Erythroblast (primary cell): ENCODE measurements at regions not wholly inside any gene's neighbourhood (a gene's known extent, or its start where the extent isn't known, plus 50 kb on each side); places are given as distances from the start of the nearest gene placed in this dataset.

Experiments used
- DNase-seq, 2 experiments: peaks; one replicate each; lab custom pipeline; 2025; lab: John Stamatoyannopoulos, UW
- GATA1 ChIP-seq: IDR thresholded peaks from 2 replicates; pipeline ENCODE4 v1.6.1; 2011; ENCODE audit warnings: low read depth, mild to moderate bottlenecking, control low read depth, low read length, moderate library complexity
- POLR2A ChIP-seq: IDR thresholded peaks from 2 replicates; pipeline ENCODE4 v1.6.1; 2011; ENCODE audit warnings: mild to moderate bottlenecking, low read length

DNA sequence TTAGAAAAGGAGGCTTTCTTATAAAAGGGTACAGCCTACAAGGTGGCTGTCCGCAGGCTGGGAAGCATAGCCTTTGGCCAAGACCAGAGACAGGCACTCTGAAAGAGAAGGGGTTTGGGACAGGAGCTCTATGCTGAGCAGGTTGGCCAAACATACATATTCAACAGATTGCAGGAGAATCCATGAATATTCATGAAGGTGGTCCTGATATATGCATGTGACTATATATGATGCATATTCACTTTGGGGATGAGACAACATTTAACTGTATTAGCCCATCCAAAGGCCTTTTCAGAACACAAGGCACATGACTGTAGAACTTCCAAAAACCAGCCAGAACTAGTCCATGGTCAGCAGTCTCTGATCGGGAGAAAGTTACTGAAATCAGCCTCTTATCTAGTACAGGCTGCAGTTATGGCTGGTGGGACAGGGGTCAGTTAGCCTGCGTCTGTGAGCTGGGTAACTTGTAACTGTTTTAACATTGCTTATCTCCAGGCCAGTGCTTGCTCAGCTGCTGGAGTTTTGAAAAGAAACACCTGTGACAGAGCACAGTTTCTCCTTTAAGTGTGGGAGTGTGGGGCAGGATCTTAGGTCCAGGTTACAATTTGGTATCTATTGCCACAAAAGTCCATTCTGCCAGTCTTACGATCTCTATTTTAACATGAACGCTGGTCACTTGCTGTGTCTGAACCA is 924.2 kb downstream of the UQCRFS1 start:
- TF ChIP-seq POLR2A (no peak), GATA1 (no peak)
- no peak for DNase-seq

DNA sequence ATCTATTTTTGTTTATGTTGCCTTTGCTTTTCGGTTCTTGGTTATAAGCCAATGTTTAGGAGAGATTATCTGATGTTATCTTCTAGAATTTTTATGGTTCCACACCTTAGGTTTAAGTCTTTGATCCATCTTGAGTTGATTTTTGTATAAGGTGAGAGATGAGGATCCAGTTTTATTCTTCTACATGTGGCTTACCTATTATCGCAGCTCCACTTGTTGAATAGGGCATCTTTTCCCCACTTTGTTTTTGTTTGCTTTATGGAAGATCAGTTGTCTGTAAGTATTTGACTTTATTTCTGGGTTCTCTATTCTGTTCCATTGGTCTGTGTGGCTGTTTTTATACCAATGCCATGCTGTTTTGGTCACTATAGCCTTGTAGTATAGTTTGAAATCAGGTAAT is 927.0 kb downstream of the UQCRFS1 start:
- no peak for DNase-seq
- TF ChIP-seq GATA1: no peak

GRCh38 chr19:28285078-28285477 is 927.9 kb downstream of the UQCRFS1 start:
- TF ChIP-seq GATA1: no peak
- TF ChIP-seq POLR2A: no peak
- DNase-seq: no peak

GRCh38 chr19:28284389-28284788 is 928.6 kb downstream of the UQCRFS1 start:
- TF ChIP-seq GATA1 (no peak), POLR2A (no peak)
- DNase-seq: no peak

DNA sequence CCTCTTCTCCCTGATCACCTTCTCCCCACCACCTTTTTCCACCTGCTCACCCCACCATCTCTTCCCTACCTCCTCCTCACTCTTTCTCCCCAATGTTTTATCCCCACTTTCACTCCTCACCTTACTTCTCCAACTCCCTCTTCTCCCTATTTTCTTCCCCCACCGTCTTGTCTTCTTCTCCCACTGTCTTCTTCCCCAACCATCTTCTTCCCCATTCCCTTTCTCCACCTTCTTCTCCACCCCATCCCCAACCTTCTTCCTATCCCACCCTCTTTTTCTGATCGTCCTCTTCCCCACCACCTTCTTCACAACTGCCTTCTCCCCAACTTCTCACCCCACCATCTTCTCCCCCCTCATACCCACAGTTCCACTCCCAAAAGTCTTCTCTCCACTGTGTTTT is 929.4 kb downstream of the UQCRFS1 start:
- no peak for DNase-seq
- TF ChIP-seq POLR2A: no peak
- no peak for TF ChIP-seq GATA1

DNA sequence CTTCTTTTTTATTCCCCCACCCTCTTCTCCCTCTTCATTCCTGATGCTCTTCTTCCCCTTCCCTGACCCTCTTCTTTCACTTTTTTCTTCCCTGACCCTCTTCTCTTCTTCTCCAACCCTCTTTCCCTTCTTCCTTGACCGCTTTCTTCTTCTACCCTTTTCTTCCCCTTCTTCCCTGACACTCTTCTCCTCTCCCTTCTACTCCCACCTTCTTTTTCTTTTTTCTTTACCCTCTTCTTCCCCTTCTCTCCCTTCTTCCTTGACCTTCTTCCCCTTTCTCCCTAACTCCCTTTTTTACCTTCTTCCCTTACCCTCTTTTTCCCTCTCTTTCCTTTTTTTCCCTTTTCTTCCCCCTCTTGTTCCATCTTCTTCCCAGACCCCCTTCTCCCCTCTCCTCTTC is 931.3 kb downstream of the UQCRFS1 start:
- TF ChIP-seq GATA1 (no peak), POLR2A (no peak)

DNA sequence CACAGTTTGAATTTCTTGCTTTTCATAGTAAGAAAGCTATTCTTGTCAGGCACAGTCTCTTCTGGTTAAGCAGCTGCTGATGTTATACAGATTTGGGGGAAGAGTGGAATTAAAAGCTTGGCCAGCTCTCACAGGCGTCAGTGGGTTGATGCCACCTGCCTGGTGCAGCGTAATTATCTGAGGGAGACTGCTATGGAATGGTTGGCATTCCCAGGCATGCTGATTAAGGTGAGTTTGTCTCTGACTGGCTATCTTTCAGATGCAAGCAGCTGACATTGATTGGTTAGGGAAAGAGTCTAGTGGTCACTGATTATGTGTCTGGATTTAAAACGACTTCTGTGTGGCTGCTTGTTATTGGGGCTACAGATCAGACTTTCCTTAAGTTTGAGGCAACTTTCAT is 948.4 kb downstream of the UQCRFS1 start:
- DNase-seq: no peak
- TF ChIP-seq POLR2A (no peak), GATA1 (no peak)

More for the DNA sequence above, 931.3 kb downstream of the UQCRFS1 start:
- no peak for DNase-seq

- no peak for TF ChIP-seq GATA1
- no peak for TF ChIP-seq POLR2A
Observed at GRCh38 chr19:28258829-28259228, 954.1 kb downstream of the UQCRFS1 start.

GRCh38 chr19:28257396-28257795 is 955.6 kb downstream of the UQCRFS1 start:
- no peak for TF ChIP-seq GATA1
- no peak for TF ChIP-seq POLR2A
- no peak for DNase-seq

More at GRCh38 chr19:28258829-28259228, 954.1 kb downstream of the UQCRFS1 start:
- no peak for DNase-seq

- TF ChIP-seq GATA1 (no peak), POLR2A (no peak)
- no peak for DNase-seq
Observed at GRCh38 chr19:28247243-28247642, 965.7 kb downstream of the UQCRFS1 start.

- DNase-seq: no peak
- no peak for TF ChIP-seq GATA1
- no peak for TF ChIP-seq POLR2A
Observed at GRCh38 chr19:28245937-28246336, 967.0 kb downstream of the UQCRFS1 start.

DNA sequence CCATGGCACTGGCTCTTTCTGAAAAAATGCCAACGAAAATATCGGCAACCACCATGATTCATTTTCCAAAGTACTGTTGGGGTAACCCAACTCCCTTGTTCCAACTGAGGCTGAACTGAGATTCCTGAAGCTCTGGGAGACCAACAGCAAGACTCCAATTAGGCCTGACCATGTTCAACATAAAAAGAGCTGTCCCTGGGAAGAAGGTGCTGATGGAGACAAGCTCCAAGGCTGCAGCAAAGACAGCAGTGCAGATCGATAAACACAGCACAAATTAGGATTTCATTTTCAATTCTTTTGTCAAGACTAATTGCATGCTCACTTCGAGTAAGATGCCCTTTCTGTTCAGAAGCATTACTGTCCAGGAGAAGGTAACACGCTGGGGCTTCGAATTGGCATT is 968.0 kb downstream of the UQCRFS1 start:
- no peak for TF ChIP-seq GATA1
- TF ChIP-seq POLR2A: no peak
- no peak for DNase-seq

- peak; percentile 18 to 51 for DNase-seq
- TF ChIP-seq POLR2A (no peak), GATA1 (no peak)
Observed at GRCh38 chr19:28242317-28242927, 970.5 kb downstream of the UQCRFS1 start.

DNA sequence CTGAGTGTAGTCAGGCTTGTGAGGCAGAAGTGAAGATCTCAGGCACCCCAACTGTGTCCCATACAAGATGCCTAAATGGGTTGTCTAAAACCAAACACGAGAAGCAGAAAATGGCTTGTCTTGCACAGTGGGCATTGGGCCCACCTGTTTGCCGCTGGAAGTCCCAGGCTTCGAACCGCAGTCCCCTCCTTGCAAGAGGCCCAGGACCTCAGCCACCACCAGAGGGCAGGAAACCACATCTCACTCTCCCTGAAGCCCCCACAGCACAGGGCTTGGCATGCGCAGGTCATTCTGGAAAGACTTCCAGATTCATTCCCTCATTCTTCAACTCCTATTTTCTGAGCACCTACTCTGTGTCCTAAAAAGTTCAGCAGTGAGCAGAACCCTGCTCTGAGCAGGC is 973.7 kb downstream of the UQCRFS1 start:
- no peak for TF ChIP-seq POLR2A
- TF ChIP-seq GATA1: no peak
- DNase-seq: no peak
